MM.1S (cell line): ENCODE measurements at regions not wholly inside any gene's neighbourhood (a gene's known extent, or its start where the extent isn't known, plus 50 kb on each side); places are given as distances from the start of the nearest gene placed in this dataset.

Experiments
- CTCF ChIP-seq: fragments of 300-600 bp; sonication (generic); IDR thresholded peaks from 2 replicates; pipeline ENCODE4 v1.5.1; 2016; ENCODE audit warnings: antibody characterized with exemption, low read length, mixed read lengths
- EZH2 ChIP-seq: fragments of 300-600 bp; sonication (generic); optimal IDR thresholded peaks from 2 replicates; pipeline ENCODE3; 2017; ENCODE audit warnings: low read depth, mild to moderate bottlenecking, antibody characterized with exemption, low read length, mixed read lengths
- EZH2phosphoT487 ChIP-seq: fragments of 300-600 bp; sonication (generic); IDR thresholded peaks from 2 replicates; pipeline ENCODE4 v1.6.1; 2018; ENCODE audit warnings: antibody characterized with exemption, low read length

- TF ChIP-seq CTCF (no peak), EZH2phosphoT487 (no peak), EZH2 (no peak)
Measured at GRCh38 chr11:100618914-100619313, 68.2 kb upstream of the ARHGAP42 start.
